ENCODE measurements at regions not wholly inside any gene's neighbourhood (a gene's known extent, or its start where the extent isn't known, plus 50 kb on each side); places are given as distances from the start of the nearest gene placed in this dataset.

DNA sequence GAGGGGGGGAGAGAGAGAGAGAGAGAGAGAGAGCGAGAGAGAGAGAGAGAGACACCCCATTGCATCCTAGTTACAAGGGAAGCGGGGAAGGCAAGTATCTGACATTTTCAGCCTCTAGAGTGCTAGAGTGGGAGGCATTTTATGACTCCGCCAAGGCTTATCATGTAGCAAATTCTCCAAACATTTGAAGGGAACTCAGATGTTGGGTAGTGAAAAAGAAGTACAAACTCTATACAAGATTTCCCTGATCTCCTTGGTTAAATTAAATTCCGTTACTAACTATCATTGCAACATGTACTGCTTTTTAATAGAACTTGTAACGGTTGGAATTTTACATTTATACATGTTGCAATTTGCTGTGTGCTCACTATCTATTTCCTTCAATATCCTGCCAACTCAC is 83.4 kb upstream of the FAM3C start:
- TF ChIP-seq, protein P1, sequence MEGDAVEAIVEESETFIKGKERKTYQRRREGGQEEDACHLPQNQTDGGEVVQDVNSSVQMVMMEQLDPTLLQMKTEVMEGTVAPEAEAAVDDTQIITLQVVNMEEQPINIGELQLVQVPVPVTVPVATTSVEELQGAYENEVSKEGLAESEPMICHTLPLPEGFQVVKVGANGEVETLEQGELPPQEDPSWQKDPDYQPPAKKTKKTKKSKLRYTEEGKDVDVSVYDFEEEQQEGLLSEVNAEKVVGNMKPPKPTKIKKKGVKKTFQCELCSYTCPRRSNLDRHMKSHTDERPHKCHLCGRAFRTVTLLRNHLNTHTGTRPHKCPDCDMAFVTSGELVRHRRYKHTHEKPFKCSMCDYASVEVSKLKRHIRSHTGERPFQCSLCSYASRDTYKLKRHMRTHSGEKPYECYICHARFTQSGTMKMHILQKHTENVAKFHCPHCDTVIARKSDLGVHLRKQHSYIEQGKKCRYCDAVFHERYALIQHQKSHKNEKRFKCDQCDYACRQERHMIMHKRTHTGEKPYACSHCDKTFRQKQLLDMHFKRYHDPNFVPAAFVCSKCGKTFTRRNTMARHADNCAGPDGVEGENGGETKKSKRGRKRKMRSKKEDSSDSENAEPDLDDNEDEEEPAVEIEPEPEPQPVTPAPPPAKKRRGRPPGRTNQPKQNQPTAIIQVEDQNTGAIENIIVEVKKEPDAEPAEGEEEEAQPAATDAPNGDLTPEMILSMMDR (IDR thresholded peaks at IDR 0.05; ENCODE audit: low read depth, low read length), result no peak
- TF ChIP-seq POLR2A (IDR thresholded peaks at IDR 0.05; ENCODE audit: extremely low read depth, insufficient read length), result no peak
- TF ChIP-seq, protein P2, sequence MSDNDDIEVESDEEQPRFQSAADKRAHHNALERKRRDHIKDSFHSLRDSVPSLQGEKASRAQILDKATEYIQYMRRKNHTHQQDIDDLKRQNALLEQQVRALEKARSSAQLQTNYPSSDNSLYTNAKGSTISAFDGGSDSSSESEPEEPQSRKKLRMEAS (IDR thresholded peaks at IDR 0.05; ENCODE audit: low read depth, low read length), result no peak
